ENCODE measurements at regions not wholly inside any gene's neighbourhood (a gene's known extent, or its start where the extent isn't known, plus 50 kb on each side); places are given as distances from the start of the nearest gene placed in this dataset.
"Not testable (repeated sequence)": the region's sequence is repeated elsewhere in the genome, so short reads cannot be mapped to it uniquely, and the experiment has no call there.

GRCh38 chr2:138424436-138425140 lies 77.0 kb upstream of the SPOPL start:
- no peaks in the 10 kb centered on the region for H3K36me3 ChIP-seq (ENCODE audit: insufficient read depth, low read length)
- H3K4me3 ChIP-seq = no peak overlapping the region
- H3K9ac ChIP-seq (ENCODE audit: insufficient read length) = no peak overlapping the region
- TF ChIP-seq FOXP2 (optimal IDR thresholded peaks at IDR 0.05; ENCODE audit: control extremely low read depth, extremely low read length, insufficient read depth) (no peak), EZH2 (IDR thresholded peaks at IDR 0.05) (no peak), POLR2AphosphoS5 (IDR thresholded peaks at IDR 0.05; ENCODE audit: borderline replicate concordance, low read depth, low read length) (no peak)
- DNase-seq (ENCODE audit: low read depth, low spot score) = no peak
- no peaks in the 10 kb centered on the region for H3K9me3 ChIP-seq (ENCODE audit: low read depth, low read length)
- H3K27ac ChIP-seq = no peak overlapping the region

GRCh38 chr2:138426116-138426515 lies 75.5 kb upstream of the SPOPL start:
- H3K36me3 ChIP-seq (ENCODE audit: insufficient read depth, low read length); H3K9ac ChIP-seq (ENCODE audit: insufficient read length); DNase-seq (ENCODE audit: low read depth, low spot score); H3K4me3 ChIP-seq; H3K9me3 ChIP-seq (ENCODE audit: low read depth, low read length); H3K27ac ChIP-seq: not testable (repeated sequence)

GRCh38 chr2:138428710-138429440 lies 72.7 kb upstream of the SPOPL start:
- no peak overlapping the region for H3K9ac ChIP-seq (ENCODE audit: insufficient read length)
- TF ChIP-seq EZH2 (IDR thresholded peaks at IDR 0.05) (no peak), POLR2AphosphoS5 (IDR thresholded peaks at IDR 0.05; ENCODE audit: borderline replicate concordance, low read depth, low read length) (no peak), FOXP2 (optimal IDR thresholded peaks at IDR 0.05; ENCODE audit: control extremely low read depth, extremely low read length, insufficient read depth) (no peak)
- DNase-seq (ENCODE audit: low read depth, low spot score) = no peak
- no peaks in the 10 kb centered on the region for H3K36me3 ChIP-seq (ENCODE audit: insufficient read depth, low read length)
- H3K9me3 ChIP-seq (ENCODE audit: low read depth, low read length) = no peaks in the 10 kb centered on the region
- no peak overlapping the region for H3K27ac ChIP-seq
- H3K4me3 ChIP-seq = no peak overlapping the region

GRCh38 chr2:138430181-138430580 lies 71.4 kb upstream of the SPOPL start:
- Histone ChIP-seq H3K9ac (ENCODE audit: insufficient read length) (no peak overlapping the region), H3K4me3 (no peak overlapping the region), H3K9me3 (ENCODE audit: low read depth, low read length) (no peaks in the 10 kb centered on the region), H3K36me3 (ENCODE audit: insufficient read depth, low read length) (no peaks in the 10 kb centered on the region), H3K27ac (no peak overlapping the region)
- no peak for TF ChIP-seq FOXP2 (optimal IDR thresholded peaks at IDR 0.05; ENCODE audit: control extremely low read depth, extremely low read length, insufficient read depth)
- TF ChIP-seq POLR2AphosphoS5 (IDR thresholded peaks at IDR 0.05; ENCODE audit: borderline replicate concordance, low read depth, low read length) = no peak
- no peak for TF ChIP-seq EZH2 (IDR thresholded peaks at IDR 0.05)
- DNase-seq (ENCODE audit: low read depth, low spot score) = no peak

GRCh38 chr2:138432971-138433370 lies 68.6 kb upstream of the SPOPL start:
- Histone ChIP-seq H3K9ac (ENCODE audit: insufficient read length) (no peak overlapping the region), H3K4me3 (no peak overlapping the region), H3K9me3 (ENCODE audit: low read depth, low read length) (no peaks in the 10 kb centered on the region), H3K27ac (no peak overlapping the region), H3K36me3 (ENCODE audit: insufficient read depth, low read length) (no peaks in the 10 kb centered on the region)
- DNase-seq (ENCODE audit: low read depth, low spot score) = no peak
- TF ChIP-seq FOXP2 (optimal IDR thresholded peaks at IDR 0.05; ENCODE audit: control extremely low read depth, extremely low read length, insufficient read depth) (no peak), EZH2 (IDR thresholded peaks at IDR 0.05) (no peak), POLR2AphosphoS5 (IDR thresholded peaks at IDR 0.05; ENCODE audit: borderline replicate concordance, low read depth, low read length) (no peak)

GRCh38 chr2:138433995-138434951 lies 67.3 kb upstream of the SPOPL start:
- Histone ChIP-seq H3K27ac (no peak overlapping the region), H3K9ac (ENCODE audit: insufficient read length) (no peak overlapping the region), H3K36me3 (ENCODE audit: insufficient read depth, low read length) (no peaks in the 10 kb centered on the region), H3K9me3 (ENCODE audit: low read depth, low read length) (no peaks in the 10 kb centered on the region), H3K4me3 (no peak overlapping the region)
- DNase-seq (ENCODE audit: low read depth, low spot score) = no peak
- TF ChIP-seq POLR2AphosphoS5 (IDR thresholded peaks at IDR 0.05; ENCODE audit: borderline replicate concordance, low read depth, low read length) = no peak
- no peak for TF ChIP-seq EZH2 (IDR thresholded peaks at IDR 0.05)
- TF ChIP-seq FOXP2 (optimal IDR thresholded peaks at IDR 0.05; ENCODE audit: control extremely low read depth, extremely low read length, insufficient read depth) = no peak

GRCh38 chr2:138435701-138436100 lies 65.9 kb upstream of the SPOPL start:
- Histone ChIP-seq H3K4me3 (no peak overlapping the region), H3K9me3 (ENCODE audit: low read depth, low read length) (no peaks in the 10 kb centered on the region), H3K9ac (ENCODE audit: insufficient read length) (no peak overlapping the region), H3K27ac (no peak overlapping the region), H3K36me3 (ENCODE audit: insufficient read depth, low read length) (no peaks in the 10 kb centered on the region)
- no peak for DNase-seq (ENCODE audit: low read depth, low spot score)
- no peak for TF ChIP-seq FOXP2 (optimal IDR thresholded peaks at IDR 0.05; ENCODE audit: control extremely low read depth, extremely low read length, insufficient read depth)

GRCh38 chr2:138439733-138440132 lies 61.8 kb upstream of the SPOPL start:
- Histone ChIP-seq H3K4me3 (no peak overlapping the region), H3K27ac (no peak overlapping the region), H3K9ac (ENCODE audit: insufficient read length) (no peak overlapping the region), H3K36me3 (ENCODE audit: insufficient read depth, low read length) (no peaks in the 10 kb centered on the region), H3K9me3 (ENCODE audit: low read depth, low read length) (no peaks in the 10 kb centered on the region)
- no peak for TF ChIP-seq EZH2 (IDR thresholded peaks at IDR 0.05)
- no peak for TF ChIP-seq POLR2AphosphoS5 (IDR thresholded peaks at IDR 0.05; ENCODE audit: borderline replicate concordance, low read depth, low read length)
- no peak for DNase-seq (ENCODE audit: low read depth, low spot score)

Data from SK-N-MC (cell line).